CD8-positive, alpha-beta memory T cell (primary cell): ENCODE measurements at regions not wholly inside any gene's neighbourhood (a gene's known extent, or its start where the extent isn't known, plus 50 kb on each side); places are given as distances from the start of the nearest gene placed in this dataset.

Source experiments
- CTCF ChIA-PET: fragments of 350-600 bp; sonication (Branson Sonifier 250); formaldehyde crosslinking; loops from one replicate; lab custom pipeline; 2021; ENCODE audit warnings: antibody characterized with exemption; lab: Charles Lee
- POLR2A ChIA-PET: fragments of 350-600 bp; sonication (Branson Sonifier 250); formaldehyde crosslinking; loops from one replicate; lab custom pipeline; 2021; ENCODE audit warnings: antibody characterized with exemption; lab: Charles Lee
- DNase-seq, 5 donors: peaks; one replicate each; pipeline versions ENCODE4 v3.0.0 to v3.0.0-alpha.2; 2020 to 2022; ENCODE audit warnings: mixed read lengths in 1 of 5
- H3K27ac ChIP-seq: one replicate; pipeline ENCODE4 v1.7.0; 2013; ENCODE audit warnings: low read depth, mild to moderate bottlenecking, low read length, moderate library complexity
- H3K27me3 ChIP-seq: 2 replicates; pipeline ENCODE4 v1.7.0; 2013; ENCODE audit warnings: low read length, mild to moderate bottlenecking; ENCODE audit not compliant: insufficient read depth, poor library complexity, severe bottlenecking
- H3K36me3 ChIP-seq: 2 replicates; pipeline ENCODE4 v1.7.0; 2013; ENCODE audit warnings: mild to moderate bottlenecking, low read length, moderate library complexity; ENCODE audit not compliant: insufficient read depth
- H3K4me1 ChIP-seq: 2 replicates; pipeline ENCODE4 v1.7.0; 2013; ENCODE audit warnings: mild to moderate bottlenecking, low read length, moderate library complexity; ENCODE audit not compliant: insufficient read depth
- H3K4me3 ChIP-seq: 2 replicates; pipeline ENCODE4 v1.7.0; 2013; ENCODE audit warnings: mild to moderate bottlenecking, low read length
- H3K9me3 ChIP-seq: 2 replicates; pipeline ENCODE4 v1.7.0; 2013; ENCODE audit warnings: mild to moderate bottlenecking, low read length
- H3K27ac Mint-ChIP-seq, 8 donors: one replicate each; pipeline ENCODE4 v1.8.0; 2020 to 2021; ENCODE audit warnings: mixed read lengths in 8 of 8, mild to moderate bottlenecking in 6 of 8, inconsistent platforms in 3 of 8, moderate library complexity in 3 of 8
- H3K27me3 Mint-ChIP-seq, 2 donors: one replicate each; pipeline ENCODE4 v1.8.0; 2020 to 2021; ENCODE audit warnings: mixed read lengths in 2 of 2, mild to moderate bottlenecking in 1 of 2, moderate library complexity in 1 of 2
- H3K36me3 Mint-ChIP-seq, 3 donors: one replicate each; pipeline ENCODE4 v1.8.0; 2020 to 2021; ENCODE audit warnings: mixed read lengths in 3 of 3, inconsistent platforms in 1 of 3, mild to moderate bottlenecking in 1 of 3
- H3K4me1 Mint-ChIP-seq, 3 donors: one replicate each; pipeline ENCODE4 v1.8.0; 2020 to 2021; ENCODE audit warnings: mixed read lengths in 3 of 3, inconsistent platforms in 1 of 3, mild to moderate bottlenecking in 1 of 3
- H3K4me3 Mint-ChIP-seq, 7 donors: one replicate each; pipeline ENCODE4 v1.8.0; 2020 to 2021; ENCODE audit warnings: mixed read lengths in 7 of 7, mild to moderate bottlenecking in 6 of 7, moderate library complexity in 4 of 7, inconsistent platforms in 2 of 7
- H3K9me3 Mint-ChIP-seq, 5 donors: one replicate each; pipeline ENCODE4 v1.8.0; 2020 to 2022; ENCODE audit warnings: mixed read lengths in 5 of 5, mild to moderate bottlenecking in 3 of 5, moderate library complexity in 2 of 5, inconsistent platforms in 1 of 5

DNA sequence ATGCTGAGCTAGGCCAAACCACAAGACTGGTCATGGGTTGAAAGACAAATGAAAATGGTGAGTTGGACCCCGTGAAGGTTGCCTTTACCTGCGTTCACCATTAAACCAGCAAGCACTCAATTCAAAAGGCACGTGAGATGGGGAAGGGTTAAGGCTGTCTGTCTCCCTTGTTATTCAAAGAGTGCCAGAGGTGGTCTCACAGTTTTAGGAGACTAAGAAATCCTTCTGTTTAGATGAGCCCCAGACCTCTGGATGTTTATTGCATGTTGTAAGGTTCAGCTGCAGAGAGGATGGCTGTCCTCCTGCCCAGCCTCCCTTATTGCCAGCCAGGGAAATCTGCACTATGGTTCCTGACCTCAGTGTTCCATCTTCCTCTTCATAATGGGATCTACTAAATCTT lies 498.0 kb upstream of the CELF2 start:
- Histone ChIP-seq H3K27me3 (no peaks in the 10 kb centered on the region), H3K27ac (no peak overlapping the region), H3K9me3 (no peaks in the 10 kb centered on the region), H3K4me1 (no peaks in the 10 kb centered on the region), H3K4me3 (no peak overlapping the region), H3K36me3 (no peaks in the 10 kb centered on the region)
- no peak for DNase-seq
- POLR2A ChIA-PET: no interaction called here
- Mint-ChIP-seq H3K9me3 (peaks cover 0 to 2% (median 0%) of the 10 kb centered on the region in 5 donors), H3K4me3 (no peak overlapping the region), H3K27me3 (peaks cover 0 to 4% of the 10 kb centered on the region in 2 donors), H3K36me3 (no peaks in the 10 kb centered on the region), H3K27ac (no peak overlapping the region), H3K4me1 (no peaks in the 10 kb centered on the region)
- CTCF ChIA-PET: no interaction called here

DNA sequence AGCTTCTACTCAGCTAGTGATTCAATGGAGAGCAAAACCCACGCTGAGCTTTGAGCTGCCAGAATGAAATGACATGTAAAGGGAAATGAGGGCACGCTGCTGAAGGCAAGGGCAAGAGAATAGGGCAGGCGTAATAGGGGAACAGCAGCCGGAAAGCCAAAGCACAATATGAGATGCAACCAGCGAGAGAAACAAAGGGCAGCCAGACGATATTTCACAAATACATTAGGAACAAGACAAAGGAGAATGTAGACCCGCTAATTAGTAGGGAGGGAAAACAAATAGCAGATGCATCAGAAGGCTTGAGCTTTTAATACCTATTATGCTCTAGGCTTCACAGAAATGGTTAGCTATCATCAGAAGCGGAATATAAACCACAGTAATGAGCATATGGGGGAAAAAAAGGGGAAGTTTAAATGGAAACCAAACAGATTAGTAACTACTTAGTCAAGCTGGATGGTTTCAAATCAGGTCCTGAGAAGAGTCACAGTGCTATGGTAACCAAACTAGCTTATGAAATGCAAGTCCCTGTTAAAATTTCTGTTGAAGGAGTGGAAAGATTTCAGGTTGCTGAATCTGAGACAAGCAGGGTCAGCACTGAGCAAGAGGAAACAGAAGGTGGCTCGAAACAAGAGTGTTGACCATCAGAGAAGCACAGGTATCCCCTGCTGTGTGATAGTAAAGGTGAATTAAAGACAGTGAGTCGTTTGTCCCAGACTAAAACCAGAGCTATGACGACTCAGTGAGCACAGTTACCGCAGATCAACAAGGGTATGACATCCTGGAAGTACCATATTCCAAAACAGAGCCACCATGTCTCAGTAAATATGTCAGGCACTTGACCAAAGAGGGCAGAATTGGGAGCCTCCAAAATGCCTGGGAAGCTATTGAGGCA lies 496.9 kb upstream of the CELF2 start:
- Histone ChIP-seq H3K27ac (no peak overlapping the region), H3K9me3 (no peaks in the 10 kb centered on the region), H3K36me3 (no peaks in the 10 kb centered on the region), H3K4me3 (no peak overlapping the region), H3K4me1 (no peaks in the 10 kb centered on the region), H3K27me3 (no peaks in the 10 kb centered on the region)
- no peak for DNase-seq
- no peak overlapping the region for H3K4me3 Mint-ChIP-seq
- no peak overlapping the region for H3K27ac Mint-ChIP-seq
- no peaks in the 10 kb centered on the region for H3K36me3 Mint-ChIP-seq
- ChIA-PET POLR2A (no interaction called here), CTCF (no interaction called here)
- H3K9me3 Mint-ChIP-seq: peaks cover 0 to 2% (median 0%) of the 10 kb centered on the region in 5 donors
- H3K4me1 Mint-ChIP-seq: no peaks in the 10 kb centered on the region
- peaks cover 0 to 4% of the 10 kb centered on the region in 2 donors for H3K27me3 Mint-ChIP-seq

DNA sequence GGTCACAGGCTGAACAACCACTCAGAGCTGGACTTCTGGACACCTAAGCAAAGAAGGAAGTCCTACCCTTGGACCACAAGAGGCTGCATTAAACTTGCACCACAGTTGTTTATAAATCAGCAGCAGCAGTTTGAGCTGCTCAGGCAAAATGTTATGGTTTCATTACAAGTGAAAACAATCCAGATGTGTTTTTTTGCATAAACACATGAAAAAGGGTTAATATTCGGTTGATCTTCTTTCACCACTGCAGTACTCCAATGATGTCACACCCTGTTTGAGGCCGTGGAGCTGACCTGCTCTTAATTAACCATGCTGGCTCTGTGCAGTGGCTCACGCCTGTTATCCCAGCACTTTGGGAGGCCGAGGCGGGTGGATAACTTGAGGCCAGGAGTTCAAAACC lies 490.8 kb upstream of the CELF2 start:
- Histone ChIP-seq H3K4me3 (no peak overlapping the region), H3K4me1 (no peaks in the 10 kb centered on the region), H3K27me3 (no peaks in the 10 kb centered on the region), H3K27ac (no peak overlapping the region), H3K9me3 (no peaks in the 10 kb centered on the region), H3K36me3 (no peaks in the 10 kb centered on the region)
- DNase-seq: no peak
- Mint-ChIP-seq H3K36me3 (no peaks in the 10 kb centered on the region), H3K9me3 (no peaks in the 10 kb centered on the region), H3K4me1 (no peaks in the 10 kb centered on the region), H3K27me3 (no peaks in the 10 kb centered on the region), H3K27ac (no peak overlapping the region), H3K4me3 (no peak overlapping the region)
- CTCF ChIA-PET: no interaction called here
- POLR2A ChIA-PET: no interaction called here

DNA sequence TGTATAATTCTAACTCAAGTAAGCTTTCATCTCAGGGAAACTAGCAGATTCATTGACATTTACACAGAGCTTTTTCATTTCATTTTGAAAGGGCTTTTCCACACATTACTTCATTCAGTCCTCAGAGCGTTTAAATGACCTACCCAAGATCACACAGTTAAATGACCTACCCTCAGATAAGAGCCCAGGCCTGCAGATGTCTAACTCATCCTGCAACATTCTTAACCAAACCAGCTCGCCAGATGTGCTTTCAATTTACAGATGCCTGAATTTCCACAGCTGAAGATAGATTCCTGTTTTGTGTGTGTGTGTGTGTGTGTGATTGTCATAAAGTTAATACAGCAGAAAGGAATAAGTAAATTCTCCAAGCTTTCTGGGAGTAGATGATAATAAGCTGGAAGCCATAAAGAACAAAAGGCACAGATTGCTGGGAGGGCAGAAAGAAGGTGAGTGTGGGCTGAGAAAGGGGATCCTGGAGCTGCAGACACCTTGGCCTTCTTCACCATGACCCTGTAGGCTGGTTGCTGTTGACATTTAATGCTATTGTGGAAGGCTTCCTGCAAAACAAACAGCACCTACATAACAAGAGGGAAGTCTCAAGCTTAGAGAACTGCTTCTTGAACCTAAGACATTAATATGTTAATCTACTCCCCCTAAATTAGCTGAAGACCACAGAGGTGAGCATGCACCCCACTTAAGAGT lies 489.7 kb upstream of the CELF2 start:
- Mint-ChIP-seq H3K9me3 (no peaks in the 10 kb centered on the region), H3K4me1 (no peaks in the 10 kb centered on the region), H3K36me3 (no peaks in the 10 kb centered on the region), H3K4me3 (no peak overlapping the region), H3K27me3 (no peaks in the 10 kb centered on the region), H3K27ac (no peak overlapping the region)
- no peaks in the 10 kb centered on the region for H3K36me3 ChIP-seq
- no peak overlapping the region for H3K27ac ChIP-seq
- H3K9me3 ChIP-seq: no peaks in the 10 kb centered on the region
- no peak for DNase-seq
- H3K4me3 ChIP-seq: no peak overlapping the region
- no peaks in the 10 kb centered on the region for H3K4me1 ChIP-seq
- POLR2A ChIA-PET: no interaction called here
- no peaks in the 10 kb centered on the region for H3K27me3 ChIP-seq
- CTCF ChIA-PET: no interaction called here

DNA sequence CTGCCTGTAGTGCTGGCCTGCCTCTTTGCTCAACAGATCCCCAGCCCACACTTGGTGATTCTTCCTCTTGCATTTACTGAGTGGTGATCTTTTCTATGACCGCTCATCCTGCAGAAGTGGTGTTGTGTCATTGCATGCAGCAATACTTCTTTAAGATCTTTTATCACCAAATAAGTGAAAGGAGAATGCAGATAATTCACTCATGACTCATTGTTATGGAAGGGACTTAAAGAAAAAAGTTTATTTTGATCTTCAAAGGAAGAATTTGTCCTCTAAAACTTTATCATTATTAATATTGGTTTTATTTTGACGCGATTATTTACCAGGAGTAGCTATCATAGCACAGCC lies 489.1 kb upstream of the CELF2 start:
- Histone ChIP-seq H3K4me1 (no peaks in the 10 kb centered on the region), H3K27ac (no peak overlapping the region), H3K36me3 (no peaks in the 10 kb centered on the region), H3K27me3 (no peaks in the 10 kb centered on the region), H3K4me3 (no peak overlapping the region), H3K9me3 (no peaks in the 10 kb centered on the region)
- no peak overlapping the region for H3K27ac Mint-ChIP-seq
- DNase-seq: no peak
- no peaks in the 10 kb centered on the region for H3K9me3 Mint-ChIP-seq
- H3K27me3 Mint-ChIP-seq: no peaks in the 10 kb centered on the region
- no peaks in the 10 kb centered on the region for H3K36me3 Mint-ChIP-seq
- no peak overlapping the region for H3K4me3 Mint-ChIP-seq
- H3K4me1 Mint-ChIP-seq: no peaks in the 10 kb centered on the region
- POLR2A ChIA-PET: no interaction called here
- CTCF ChIA-PET: no interaction called here

DNA sequence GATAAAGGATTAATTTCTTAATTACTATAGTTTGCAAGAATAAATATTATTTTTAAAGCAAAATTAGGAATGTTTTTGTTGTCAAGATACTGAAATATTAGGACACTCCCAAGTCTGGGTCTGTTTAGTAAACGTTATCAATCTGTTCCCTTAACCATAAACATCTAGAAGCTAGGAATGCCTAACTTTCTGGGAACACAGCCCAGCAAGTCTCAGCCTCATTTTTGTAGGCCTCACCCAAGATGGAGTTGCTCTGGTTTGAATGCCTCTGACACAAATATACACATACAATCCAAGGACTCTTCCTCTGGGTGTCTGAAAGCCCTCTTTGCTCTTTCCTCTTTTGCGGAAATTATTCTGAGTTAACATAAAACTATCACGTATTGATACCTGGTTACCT lies 487.4 kb upstream of the CELF2 start:
- ChIA-PET CTCF (no interaction called here), POLR2A (no interaction called here)
- H3K4me1 Mint-ChIP-seq: no peaks in the 10 kb centered on the region
- Histone ChIP-seq H3K4me1 (no peaks in the 10 kb centered on the region), H3K4me3 (no peak overlapping the region), H3K27ac (no peak overlapping the region), H3K9me3 (no peaks in the 10 kb centered on the region), H3K36me3 (no peaks in the 10 kb centered on the region), H3K27me3 (no peaks in the 10 kb centered on the region)
- no peak for DNase-seq
- peak overlapping the region in 1 of 8 donors; percentile 8 for H3K27ac Mint-ChIP-seq
- H3K9me3 Mint-ChIP-seq: peaks cover 0 to 2% (median 0%) of the 10 kb centered on the region in 5 donors
- no peak overlapping the region for H3K4me3 Mint-ChIP-seq
- H3K36me3 Mint-ChIP-seq: no peaks in the 10 kb centered on the region
- H3K27me3 Mint-ChIP-seq: peaks cover 0 to 3% of the 10 kb centered on the region in 2 donors

DNA sequence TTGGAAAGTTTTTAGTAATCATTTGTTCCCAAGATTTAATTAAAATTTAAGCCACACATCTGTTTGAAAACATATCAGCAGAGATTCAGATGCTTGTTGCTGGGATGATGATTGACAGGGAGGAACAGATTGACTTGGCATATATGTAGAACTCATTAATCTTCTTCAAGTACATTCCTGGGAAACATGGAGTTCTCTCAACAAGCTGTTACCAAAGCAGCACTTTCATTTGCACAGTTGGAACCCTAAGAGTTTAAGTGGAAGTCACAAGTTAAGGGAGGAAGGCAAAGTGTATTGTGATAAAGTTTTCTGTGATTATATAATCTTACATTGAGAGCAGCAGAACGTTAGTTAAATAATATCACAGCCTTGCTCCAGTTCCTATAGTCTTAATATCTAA lies 485.4 kb upstream of the CELF2 start:
- Histone ChIP-seq H3K27me3 (no peaks in the 10 kb centered on the region), H3K36me3 (no peaks in the 10 kb centered on the region), H3K9me3 (no peaks in the 10 kb centered on the region), H3K27ac (no peak overlapping the region), H3K4me1 (no peaks in the 10 kb centered on the region), H3K4me3 (no peak overlapping the region)
- no peak overlapping the region for H3K27ac Mint-ChIP-seq
- H3K4me1 Mint-ChIP-seq: no peaks in the 10 kb centered on the region
- no peak for DNase-seq
- H3K27me3 Mint-ChIP-seq: peaks cover 0 to 3% of the 10 kb centered on the region in 2 donors
- H3K36me3 Mint-ChIP-seq: no peaks in the 10 kb centered on the region
- H3K4me3 Mint-ChIP-seq: no peak overlapping the region
- CTCF ChIA-PET: no interaction called here
- POLR2A ChIA-PET: no interaction called here
- peaks cover 0 to 2% (median 0%) of the 10 kb centered on the region in 5 donors for H3K9me3 Mint-ChIP-seq

DNA sequence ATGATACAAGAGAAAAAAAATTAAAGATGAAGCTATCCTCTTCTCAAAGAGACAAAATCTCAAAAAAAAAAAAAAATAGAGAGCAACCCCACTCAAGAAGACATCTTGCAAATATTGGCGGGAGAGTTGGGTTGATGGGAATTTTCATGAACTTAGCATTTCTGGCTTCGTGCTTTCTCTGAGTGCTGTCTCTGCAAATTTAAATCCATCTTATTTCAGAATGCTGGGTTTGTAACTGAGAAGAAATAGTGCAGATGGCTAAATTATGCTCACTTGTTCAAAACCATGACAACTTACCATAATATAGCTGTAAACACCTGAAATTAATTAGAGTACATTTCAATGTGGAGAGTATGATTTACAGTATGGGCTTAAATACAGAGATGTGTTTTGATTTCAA lies 484.8 kb upstream of the CELF2 start:
- H3K9me3 Mint-ChIP-seq: peaks cover 0 to 2% (median 0%) of the 10 kb centered on the region in 5 donors
- ChIA-PET POLR2A (no interaction called here), CTCF (no interaction called here)
- no peaks in the 10 kb centered on the region for H3K36me3 ChIP-seq
- H3K4me1 Mint-ChIP-seq: no peaks in the 10 kb centered on the region
- peaks cover 0 to 3% of the 10 kb centered on the region in 2 donors for H3K27me3 Mint-ChIP-seq
- H3K27me3 ChIP-seq: no peaks in the 10 kb centered on the region
- no peak for DNase-seq
- H3K4me3 Mint-ChIP-seq: no peak overlapping the region
- no peaks in the 10 kb centered on the region for H3K4me1 ChIP-seq
- H3K9me3 ChIP-seq: no peaks in the 10 kb centered on the region
- no peak overlapping the region for H3K27ac ChIP-seq
- H3K36me3 Mint-ChIP-seq: no peaks in the 10 kb centered on the region
- H3K4me3 ChIP-seq: no peak overlapping the region
- no peak overlapping the region for H3K27ac Mint-ChIP-seq
